HFF-Myc (cell line): ENCODE measurements at regions not wholly inside any gene's neighbourhood (a gene's known extent, or its start where the extent isn't known, plus 50 kb on each side); places are given as distances from the start of the nearest gene placed in this dataset.
"Not testable (repeated sequence)": the region's sequence is repeated elsewhere in the genome, so short reads cannot be mapped to it uniquely, and the experiment has no call there.

Source experiments
- DNase-seq: peaks from one replicate; pipeline ENCODE4 v3.0.0-alpha.2; 2011; ENCODE audit warnings: low read depth; ENCODE audit errors: extremely low read depth
- H3K4me3 ChIP-seq: replicated peaks from 2 replicates; pipeline ENCODE4 v1.5.1; 2011; ENCODE audit warnings: low read depth, mild to moderate bottlenecking, control low read depth, low read length
- TF ChIP-seq, protein P1 (sequence below): IDR thresholded peaks from 2 replicates; pipeline ENCODE4 v1.5.1; 2012; ENCODE audit warnings: mild to moderate bottlenecking, low read depth, low read length, control low read depth; ENCODE audit errors: missing control alignments

DNA sequence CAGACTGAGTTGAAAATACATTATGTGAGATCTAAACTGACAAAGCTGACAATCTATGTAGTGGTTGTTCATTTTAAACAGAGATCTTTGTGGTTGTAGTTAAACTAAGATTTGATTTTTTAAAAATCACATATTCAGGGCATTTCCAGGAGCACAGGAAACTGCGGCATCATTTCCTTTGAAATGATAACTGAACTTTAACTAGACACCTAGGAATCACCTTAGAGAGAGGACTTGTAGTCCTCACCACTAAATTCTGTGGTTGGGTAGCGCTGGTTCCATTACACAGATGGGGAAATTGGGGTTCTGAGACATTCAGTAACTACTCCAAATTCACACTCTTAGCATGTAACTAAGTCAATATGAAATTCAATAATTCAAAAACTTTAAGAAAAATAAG is 96.0 kb upstream of the TRIB2 start:
- DNase-seq, result no peak
- TF ChIP-seq, protein P1, sequence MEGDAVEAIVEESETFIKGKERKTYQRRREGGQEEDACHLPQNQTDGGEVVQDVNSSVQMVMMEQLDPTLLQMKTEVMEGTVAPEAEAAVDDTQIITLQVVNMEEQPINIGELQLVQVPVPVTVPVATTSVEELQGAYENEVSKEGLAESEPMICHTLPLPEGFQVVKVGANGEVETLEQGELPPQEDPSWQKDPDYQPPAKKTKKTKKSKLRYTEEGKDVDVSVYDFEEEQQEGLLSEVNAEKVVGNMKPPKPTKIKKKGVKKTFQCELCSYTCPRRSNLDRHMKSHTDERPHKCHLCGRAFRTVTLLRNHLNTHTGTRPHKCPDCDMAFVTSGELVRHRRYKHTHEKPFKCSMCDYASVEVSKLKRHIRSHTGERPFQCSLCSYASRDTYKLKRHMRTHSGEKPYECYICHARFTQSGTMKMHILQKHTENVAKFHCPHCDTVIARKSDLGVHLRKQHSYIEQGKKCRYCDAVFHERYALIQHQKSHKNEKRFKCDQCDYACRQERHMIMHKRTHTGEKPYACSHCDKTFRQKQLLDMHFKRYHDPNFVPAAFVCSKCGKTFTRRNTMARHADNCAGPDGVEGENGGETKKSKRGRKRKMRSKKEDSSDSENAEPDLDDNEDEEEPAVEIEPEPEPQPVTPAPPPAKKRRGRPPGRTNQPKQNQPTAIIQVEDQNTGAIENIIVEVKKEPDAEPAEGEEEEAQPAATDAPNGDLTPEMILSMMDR, result no peak
- H3K4me3 ChIP-seq, result no peak overlapping the region

DNA sequence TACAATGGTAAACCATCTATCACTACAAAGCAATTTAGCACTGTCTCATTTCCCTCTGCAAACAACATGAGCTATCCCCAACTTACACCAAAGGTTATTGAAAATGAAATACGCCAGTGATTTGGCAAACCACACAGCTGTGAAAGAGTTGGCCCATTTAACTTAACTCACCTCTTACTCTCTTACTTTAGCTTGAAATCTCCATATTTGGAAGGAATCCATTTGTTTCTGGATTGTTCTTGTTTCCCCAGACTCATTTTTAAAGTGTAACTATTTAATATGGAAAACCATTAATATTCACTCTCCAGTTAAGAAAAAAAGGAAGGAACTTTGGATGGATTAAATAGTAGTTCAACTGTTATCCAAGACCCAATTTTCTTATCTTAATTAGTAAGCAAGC is 93.7 kb upstream of the TRIB2 start:
- TF ChIP-seq, protein P1, result no peak
- no peak for DNase-seq

DNA sequence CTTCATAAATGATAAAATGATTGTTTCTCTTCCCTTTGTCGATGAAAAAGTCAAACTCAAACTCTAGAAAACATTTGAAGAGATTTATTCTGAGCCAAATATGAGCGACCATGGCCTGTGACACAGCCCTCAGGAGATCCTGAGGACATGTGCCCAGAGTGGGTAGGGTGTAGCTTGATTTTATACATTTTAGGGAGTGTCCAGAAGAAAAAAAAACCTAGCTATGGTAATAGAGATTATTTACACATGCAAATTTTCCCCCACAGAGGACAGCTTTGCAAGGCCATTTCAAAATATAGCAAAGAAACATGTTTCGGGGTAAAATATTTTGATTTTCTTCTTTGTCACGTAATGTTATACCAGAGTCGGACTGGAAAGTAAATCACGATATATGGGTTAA is 92.4 kb upstream of the TRIB2 start:
- no peak for DNase-seq
- no peak overlapping the region for H3K4me3 ChIP-seq
- TF ChIP-seq, protein P1, result no peak

More for the DNA sequence above, 93.7 kb upstream of the TRIB2 start:
- H3K4me3 ChIP-seq, result no peak overlapping the region

DNA sequence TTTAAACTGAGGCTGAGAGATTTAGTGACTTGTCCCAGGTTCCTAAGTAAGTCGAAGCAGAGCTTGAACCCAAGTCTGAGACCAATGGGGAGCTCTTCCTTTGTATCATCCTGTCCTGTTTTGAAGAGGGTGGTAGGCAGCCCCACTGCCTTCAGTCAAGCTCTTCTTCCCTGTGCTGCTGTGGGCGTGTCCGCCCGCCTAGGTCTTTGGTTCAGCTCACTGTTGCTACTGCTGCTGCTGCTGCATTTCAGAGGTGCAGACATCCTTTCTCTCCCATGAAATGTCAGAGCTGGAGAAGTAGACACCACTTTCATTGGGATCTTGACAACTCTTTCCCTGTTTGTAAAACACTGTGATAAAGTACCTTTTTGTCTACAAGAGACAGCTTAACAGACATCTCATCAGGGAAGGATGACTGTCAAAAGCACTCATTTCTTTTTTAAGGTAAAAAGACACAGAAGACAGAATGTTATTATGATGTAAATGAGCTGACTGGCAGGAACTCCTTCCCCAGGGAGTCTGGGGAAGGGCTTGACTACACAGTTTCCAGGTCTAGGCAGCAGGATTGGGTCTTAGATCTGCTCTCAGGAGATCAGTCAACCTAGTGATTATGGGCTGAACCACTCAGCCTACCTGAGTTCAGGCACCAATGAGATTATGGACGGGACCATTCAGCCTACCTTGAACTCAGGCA is 91.7 kb upstream of the TRIB2 start:
- DNase-seq, result no peak
- TF ChIP-seq, protein P1, result no peak
- no peak overlapping the region for H3K4me3 ChIP-seq

GRCh38 chr2:12628541-12628940 is 88.2 kb upstream of the TRIB2 start:
- H3K4me3 ChIP-seq, DNase-seq: not testable (repeated sequence)

GRCh38 chr2:12636837-12637581 is 79.7 kb upstream of the TRIB2 start:
- TF ChIP-seq, protein P1, result no peak
- H3K4me3 ChIP-seq, result no peak overlapping the region
- DNase-seq, result no peak

DNA sequence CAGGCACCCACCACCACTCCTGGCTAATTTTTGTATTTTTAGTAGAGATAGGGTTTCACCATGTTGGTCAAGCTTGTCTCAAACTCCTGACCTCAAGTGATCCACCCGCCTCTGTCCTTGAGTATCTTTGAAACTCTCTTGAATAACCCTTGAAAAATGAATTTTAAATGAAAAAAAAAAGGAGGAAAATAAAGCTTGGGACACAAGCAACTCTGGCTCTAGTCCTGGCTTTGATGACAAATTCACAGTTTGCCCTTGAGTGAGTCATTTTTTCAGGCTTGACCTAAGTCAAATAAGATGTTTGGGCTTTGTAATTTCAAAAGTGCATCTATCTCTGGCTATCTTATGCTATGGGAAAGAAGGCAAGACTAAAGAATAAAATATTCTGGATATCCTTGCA is 79.0 kb upstream of the TRIB2 start:
- H3K4me3 ChIP-seq, result no peak overlapping the region
- DNase-seq, result no peak
- TF ChIP-seq, protein P1, result no peak
